Vagina (tissue), 2 donors: ENCODE measurements at regions not wholly inside any gene's neighbourhood (a gene's known extent, or its start where the extent isn't known, plus 50 kb on each side); places are given as distances from the start of the nearest gene placed in this dataset.

Experiments
- DNase-seq, 2 donors: peaks; one replicate each; pipeline ENCODE4 v3.0.0-alpha.2; 2017; ENCODE audit errors: extremely low spot score in 2 of 2
- H3K27ac ChIP-seq: fragments of 200-600 bp; sonication (generic); one replicate; pipeline ENCODE4 v1.5.1; 2019
- H3K27me3 ChIP-seq: fragments of 200-600 bp; sonication (generic); one replicate; pipeline ENCODE4 v1.5.1; 2019
- H3K36me3 ChIP-seq, 2 donors: fragments of 200-600 bp; sonication (generic); one replicate each; pipeline ENCODE4 v1.5.1; 2017 to 2019
- H3K4me1 ChIP-seq: fragments of 200-600 bp; sonication (generic); one replicate; pipeline ENCODE4 v1.5.1; 2019
- H3K4me3 ChIP-seq, 2 donors: fragments of 200-600 bp; sonication (generic); 1 replicate in 1 of 2; 2 replicates in 1 of 2; pipeline ENCODE4 v1.5.1; 2016 to 2019
- H3K9me3 ChIP-seq: fragments of 200-600 bp; sonication (generic); one replicate; pipeline ENCODE4 v1.5.1; 2019
- POLR2A ChIP-seq, 2 donors: fragments of 450-650 bp; IDR thresholded peaks; one replicate each; pipeline ENCODE4 v1.6.1; 2017; ENCODE audit warnings: antibody characterized with exemption in 2 of 2, mild to moderate bottlenecking in 2 of 2, moderate library complexity in 2 of 2
- POLR2AphosphoS5 ChIP-seq, 2 donors: sonication (generic); formaldehyde crosslinking; IDR thresholded peaks; one replicate each; pipeline ENCODE4 v1.9.0; 2017; ENCODE audit warnings: antibody characterized with exemption in 2 of 2, mild to moderate bottlenecking in 2 of 2, low read depth in 1 of 2; ENCODE audit not compliant: insufficient read depth in 1 of 2
- intact Hi-C: fragments of 100-400 bp; cut with DNase I; formaldehyde crosslinking; loops from one replicate; pipeline ENCODE4 v1.15.1; 2023
- TF ChIP-seq, protein P1 (sequence below), 3 experiments: fragments of 450-650 bp in 2 of 3; fragments of 200-600 bp in 1 of 3; sonication (generic) in 1 of 3; IDR thresholded peaks; one replicate each; pipeline ENCODE4 v1.5.1; 2017 to 2019; ENCODE audit warnings: antibody characterized with exemption in 3 of 3, mild to moderate bottlenecking in 2 of 3, moderate library complexity in 2 of 3

DNA sequence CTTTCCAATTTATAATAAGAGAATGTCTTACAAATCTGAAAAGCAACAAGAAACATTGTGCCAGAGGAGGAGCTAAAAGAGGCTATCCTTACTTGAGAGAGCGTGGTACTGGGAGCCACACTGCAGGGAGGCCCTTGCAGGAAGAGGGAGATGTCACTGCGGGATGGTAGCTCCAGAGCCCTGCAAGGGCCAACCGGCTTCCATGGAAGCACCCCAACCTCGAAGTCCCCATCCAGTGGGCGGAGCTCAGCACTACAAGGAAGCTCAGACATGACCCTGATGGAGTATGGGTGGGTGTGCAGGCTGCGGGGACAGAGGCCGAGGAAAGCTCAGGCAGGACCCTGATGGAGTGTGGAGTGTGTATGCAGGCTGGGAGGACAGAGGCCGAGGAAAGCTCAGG lies 57.8 kb upstream of the RPS6KA2 start:
- H3K36me3 ChIP-seq, result no peaks in the 10 kb centered on the region
- TF ChIP-seq POLR2A (IDR thresholded peaks at IDR 0.05), result no peak
- TF ChIP-seq, protein P1, sequence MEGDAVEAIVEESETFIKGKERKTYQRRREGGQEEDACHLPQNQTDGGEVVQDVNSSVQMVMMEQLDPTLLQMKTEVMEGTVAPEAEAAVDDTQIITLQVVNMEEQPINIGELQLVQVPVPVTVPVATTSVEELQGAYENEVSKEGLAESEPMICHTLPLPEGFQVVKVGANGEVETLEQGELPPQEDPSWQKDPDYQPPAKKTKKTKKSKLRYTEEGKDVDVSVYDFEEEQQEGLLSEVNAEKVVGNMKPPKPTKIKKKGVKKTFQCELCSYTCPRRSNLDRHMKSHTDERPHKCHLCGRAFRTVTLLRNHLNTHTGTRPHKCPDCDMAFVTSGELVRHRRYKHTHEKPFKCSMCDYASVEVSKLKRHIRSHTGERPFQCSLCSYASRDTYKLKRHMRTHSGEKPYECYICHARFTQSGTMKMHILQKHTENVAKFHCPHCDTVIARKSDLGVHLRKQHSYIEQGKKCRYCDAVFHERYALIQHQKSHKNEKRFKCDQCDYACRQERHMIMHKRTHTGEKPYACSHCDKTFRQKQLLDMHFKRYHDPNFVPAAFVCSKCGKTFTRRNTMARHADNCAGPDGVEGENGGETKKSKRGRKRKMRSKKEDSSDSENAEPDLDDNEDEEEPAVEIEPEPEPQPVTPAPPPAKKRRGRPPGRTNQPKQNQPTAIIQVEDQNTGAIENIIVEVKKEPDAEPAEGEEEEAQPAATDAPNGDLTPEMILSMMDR (IDR thresholded peaks at IDR 0.05), result no peak
- no peaks in the 10 kb centered on the region for H3K4me1 ChIP-seq
- H3K9me3 ChIP-seq, result no peaks in the 10 kb centered on the region
- H3K4me3 ChIP-seq, result no peak overlapping the region
- DNase-seq, result peak in 1 of 2 donors; percentile 95
- H3K27ac ChIP-seq, result no peak overlapping the region
- no peaks in the 10 kb centered on the region for H3K27me3 ChIP-seq
- intact Hi-C loops, result no loop called here

DNA sequence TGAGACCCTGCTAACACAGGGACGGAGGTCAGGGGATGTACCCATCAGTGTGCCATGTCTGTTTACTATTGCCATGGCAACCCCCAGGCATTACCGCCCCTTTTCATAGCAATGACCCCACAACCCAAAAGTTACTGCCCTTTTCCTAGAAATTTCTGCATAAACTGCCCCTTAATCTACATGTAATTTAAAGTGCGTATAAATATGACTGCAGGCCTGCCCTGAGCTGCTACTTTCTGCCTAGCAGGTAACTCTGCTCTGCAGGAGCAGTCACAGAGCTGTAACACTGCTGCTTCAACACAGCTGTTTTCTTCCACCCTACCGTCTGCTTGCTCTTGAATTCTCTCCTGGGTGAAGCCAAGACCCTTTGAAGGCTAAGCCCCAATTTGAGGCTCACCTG lies 57.1 kb upstream of the RPS6KA2 start:
- Histone ChIP-seq H3K4me1 (no peaks in the 10 kb centered on the region), H3K4me3 (no peak overlapping the region), H3K9me3 (no peaks in the 10 kb centered on the region), H3K27me3 (no peaks in the 10 kb centered on the region), H3K27ac (no peak overlapping the region), H3K36me3 (no peaks in the 10 kb centered on the region)
- intact Hi-C loops, result no loop called here
- no peak for TF ChIP-seq POLR2AphosphoS5 (IDR thresholded peaks at IDR 0.05; ENCODE audit: insufficient read depth in 1 of 2, low read depth in 1 of 2)
- TF ChIP-seq, protein P1 (IDR thresholded peaks at IDR 0.05), result no peak
- TF ChIP-seq POLR2A (IDR thresholded peaks at IDR 0.05), result no peak
- DNase-seq, result no peak

DNA sequence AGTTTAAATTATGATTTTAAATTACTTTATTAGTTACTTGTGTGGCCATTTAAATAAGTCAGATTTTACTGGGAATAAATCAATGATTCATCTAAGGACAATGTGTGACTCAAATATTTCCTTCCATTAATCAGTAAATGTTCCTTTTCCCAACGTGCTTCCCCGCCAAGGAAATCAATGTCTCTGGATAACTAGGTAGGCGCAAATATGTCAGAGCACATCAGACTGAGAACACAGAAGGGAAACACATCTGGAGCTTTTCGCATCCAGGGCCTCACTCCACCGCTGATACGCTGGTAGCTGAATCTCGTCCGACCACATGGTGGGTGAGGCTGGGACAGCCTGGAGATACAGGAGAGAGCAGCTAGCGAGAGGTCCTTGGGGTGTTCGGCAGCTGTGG lies 56.4 kb upstream of the RPS6KA2 start:
- no peaks in the 10 kb centered on the region for H3K27me3 ChIP-seq
- no peak for TF ChIP-seq POLR2AphosphoS5 (IDR thresholded peaks at IDR 0.05; ENCODE audit: insufficient read depth in 1 of 2, low read depth in 1 of 2)
- TF ChIP-seq, protein P1 (IDR thresholded peaks at IDR 0.05), result no peak
- TF ChIP-seq POLR2A (IDR thresholded peaks at IDR 0.05), result no peak
- H3K27ac ChIP-seq, result no peak overlapping the region

DNA sequence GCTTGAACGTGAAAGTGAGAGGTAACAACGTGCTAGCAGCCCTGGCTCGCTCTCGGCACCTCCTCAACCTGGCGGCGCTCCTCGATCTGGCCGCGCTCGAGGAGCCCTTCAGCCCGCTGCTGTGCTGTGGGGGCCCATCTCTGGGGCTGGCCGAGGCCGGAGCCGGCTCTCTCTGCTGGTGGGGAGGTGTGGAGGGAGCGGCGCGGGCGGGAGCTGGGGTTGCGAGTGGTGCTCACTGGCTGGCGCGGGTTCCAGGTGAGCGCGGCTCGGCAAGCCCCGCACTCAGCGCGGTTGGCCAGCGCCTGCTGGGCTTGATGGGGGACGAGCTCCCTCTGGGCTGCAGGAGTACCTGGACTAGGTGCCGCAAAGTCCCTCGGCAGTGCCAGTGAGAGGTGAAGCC lies 52.5 kb upstream of the RPS6KA2 start:
- Histone ChIP-seq H3K4me3 (no peak overlapping the region), H3K27me3 (no peaks in the 10 kb centered on the region), H3K27ac (no peak overlapping the region), H3K9me3 (no peaks in the 10 kb centered on the region), H3K4me1 (no peaks in the 10 kb centered on the region), H3K36me3 (no peaks in the 10 kb centered on the region)
- no peak for DNase-seq
- intact Hi-C loops, result no loop called here
- no peak for TF ChIP-seq POLR2A (IDR thresholded peaks at IDR 0.05)
- TF ChIP-seq, protein P1 (IDR thresholded peaks at IDR 0.05), result no peak
- no peak for TF ChIP-seq POLR2AphosphoS5 (IDR thresholded peaks at IDR 0.05; ENCODE audit: insufficient read depth in 1 of 2, low read depth in 1 of 2)

More for the DNA sequence above, 56.4 kb upstream of the RPS6KA2 start:
- H3K4me3 ChIP-seq, result no peak overlapping the region
- H3K4me1 ChIP-seq, result no peaks in the 10 kb centered on the region
- no peaks in the 10 kb centered on the region for H3K36me3 ChIP-seq
- DNase-seq, result no peak
- intact Hi-C loops, result no loop called here
- H3K9me3 ChIP-seq, result no peaks in the 10 kb centered on the region

DNA sequence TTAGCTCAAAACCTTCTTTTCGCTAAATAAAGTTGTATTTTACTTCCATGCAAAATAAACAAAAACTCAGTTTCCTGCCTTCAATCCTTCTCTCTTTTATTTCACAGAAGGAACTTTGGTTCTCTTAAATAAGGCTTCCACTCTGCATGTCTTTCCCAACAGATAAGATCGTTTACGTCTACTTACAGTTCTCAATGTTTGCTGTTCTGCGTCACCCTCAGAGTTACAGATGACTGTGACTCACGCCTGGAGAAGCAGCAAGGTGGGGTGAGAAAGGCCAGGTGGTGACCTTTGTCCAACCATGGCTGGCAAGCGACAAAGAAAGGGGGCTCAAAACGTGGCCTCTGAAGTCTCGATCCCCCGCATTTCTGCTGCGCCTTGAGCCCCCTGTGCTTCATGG lies 51.4 kb upstream of the RPS6KA2 start:
- no peaks in the 10 kb centered on the region for H3K27me3 ChIP-seq
- DNase-seq, result no peak
- no peaks in the 10 kb centered on the region for H3K4me1 ChIP-seq
- H3K27ac ChIP-seq, result no peak overlapping the region
- no peaks in the 10 kb centered on the region for H3K36me3 ChIP-seq
- no peak overlapping the region for H3K4me3 ChIP-seq
- intact Hi-C loops, result no loop called here
- no peak for TF ChIP-seq POLR2A (IDR thresholded peaks at IDR 0.05)
- no peak for TF ChIP-seq POLR2AphosphoS5 (IDR thresholded peaks at IDR 0.05; ENCODE audit: insufficient read depth in 1 of 2, low read depth in 1 of 2)
- TF ChIP-seq, protein P1 (IDR thresholded peaks at IDR 0.05), result no peak
- no peaks in the 10 kb centered on the region for H3K9me3 ChIP-seq
